Erythroblast (primary cell): ENCODE measurements at regions not wholly inside any gene's neighbourhood (a gene's known extent, or its start where the extent isn't known, plus 50 kb on each side); places are given as distances from the start of the nearest gene placed in this dataset.

Experiments
- DNase-seq, 2 experiments: peaks; one replicate each; lab custom pipeline; 2025; lab: John Stamatoyannopoulos, UW
- GATA1 ChIP-seq: IDR thresholded peaks from 2 replicates; pipeline ENCODE4 v1.6.1; 2011; ENCODE audit warnings: low read depth, mild to moderate bottlenecking, control low read depth, low read length, moderate library complexity
- POLR2A ChIP-seq: IDR thresholded peaks from 2 replicates; pipeline ENCODE4 v1.6.1; 2011; ENCODE audit warnings: mild to moderate bottlenecking, low read length

DNA sequence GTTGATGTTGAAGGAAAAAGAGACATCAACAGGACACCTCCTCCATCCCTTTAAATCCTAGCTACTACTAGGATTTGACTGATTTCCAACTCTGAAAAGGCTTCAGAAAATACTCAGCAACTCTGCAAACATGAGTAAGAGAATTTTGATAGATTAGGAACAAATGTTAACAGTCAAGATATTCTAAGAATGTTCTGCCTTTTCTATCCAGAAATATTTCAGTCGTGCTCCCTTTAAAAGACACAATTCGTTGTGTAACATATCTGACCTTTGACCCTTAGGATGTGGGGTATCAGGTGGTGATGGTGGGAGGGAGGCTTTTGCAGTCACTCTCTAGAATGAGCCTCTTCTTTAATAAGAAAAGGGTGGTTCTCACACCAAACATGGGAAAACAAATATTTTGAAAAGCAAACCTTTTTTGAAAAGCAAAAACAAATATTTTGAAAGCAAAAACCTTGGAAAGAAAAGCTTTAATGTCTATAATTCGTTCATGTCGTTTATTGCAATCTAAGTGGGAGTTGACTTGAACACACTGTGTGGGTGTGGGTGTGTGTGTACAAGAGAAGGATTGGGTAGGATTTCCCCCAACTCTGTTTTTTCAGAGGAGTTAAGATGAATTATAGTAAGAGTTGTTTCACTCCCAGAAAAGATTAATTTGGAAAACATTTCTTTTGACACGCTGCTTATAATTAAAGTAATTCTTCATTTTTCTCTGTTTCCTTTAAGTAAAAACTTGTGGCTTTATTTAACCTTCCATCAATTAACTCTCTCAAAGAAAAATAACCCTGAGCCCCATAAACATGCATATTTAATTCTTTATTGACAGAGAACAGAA is 152.8 kb downstream of the TMEM167A start:
- DNase-seq, result no peak

GRCh38 chr5:82922086-82922734 is 155.0 kb downstream of the TMEM167A start:
- TF ChIP-seq POLR2A (no peak), GATA1 (no peak)
- DNase-seq, result no peak

More for the DNA sequence above, 152.8 kb downstream of the TMEM167A start:
- TF ChIP-seq GATA1, result no peak
- TF ChIP-seq POLR2A, result no peak

- no peak for DNase-seq
- no peak for TF ChIP-seq GATA1
- TF ChIP-seq POLR2A, result no peak
Observed at GRCh38 chr5:82918311-82919031, 158.7 kb downstream of the TMEM167A start.

GRCh38 chr5:82917584-82917983 is 159.6 kb downstream of the TMEM167A start:
- no peak for DNase-seq
- no peak for TF ChIP-seq GATA1
- TF ChIP-seq POLR2A, result no peak

DNA sequence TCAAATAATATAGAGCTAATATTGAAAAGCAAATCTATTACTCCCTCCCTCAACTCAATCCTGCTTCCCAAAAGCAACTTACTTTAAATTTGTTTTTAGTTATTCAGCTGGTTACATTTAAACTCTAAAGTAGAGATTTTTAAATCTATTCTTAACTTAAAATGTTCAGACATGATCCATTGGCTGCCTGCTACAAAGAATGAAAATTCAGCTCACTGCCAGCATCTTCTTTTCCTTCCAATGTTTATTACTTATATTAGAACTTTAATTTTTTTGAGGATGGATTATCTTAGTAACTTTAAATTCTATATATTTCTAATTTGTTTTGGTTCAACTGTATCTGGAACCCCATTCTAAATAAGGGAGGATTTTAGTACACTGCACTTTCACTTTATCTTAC is 163.2 kb downstream of the TMEM167A start:
- no peak for DNase-seq
- no peak for TF ChIP-seq GATA1
- TF ChIP-seq POLR2A, result no peak

DNA sequence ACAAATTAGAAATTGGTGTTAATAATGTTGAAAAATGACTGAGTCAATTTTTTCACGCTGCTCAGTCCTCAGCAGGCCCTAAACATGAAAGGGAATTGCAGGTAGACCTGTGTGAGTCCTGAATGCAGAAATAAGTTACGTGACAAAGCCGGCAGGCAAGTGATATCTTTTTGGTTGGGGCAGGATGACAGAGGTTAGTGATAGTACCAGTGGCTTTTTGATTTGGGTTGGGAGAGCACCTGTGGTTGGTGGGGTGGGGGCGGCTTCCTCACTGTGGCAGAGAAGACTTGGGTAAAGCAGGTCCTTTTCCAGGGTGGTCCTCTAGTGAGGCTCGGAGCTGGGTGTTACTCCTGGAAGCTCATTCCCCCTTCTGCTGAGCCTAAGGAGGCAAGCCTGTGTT is 164.7 kb downstream of the TMEM167A start:
- no peak for DNase-seq
- TF ChIP-seq GATA1 (no peak), POLR2A (no peak)

DNA sequence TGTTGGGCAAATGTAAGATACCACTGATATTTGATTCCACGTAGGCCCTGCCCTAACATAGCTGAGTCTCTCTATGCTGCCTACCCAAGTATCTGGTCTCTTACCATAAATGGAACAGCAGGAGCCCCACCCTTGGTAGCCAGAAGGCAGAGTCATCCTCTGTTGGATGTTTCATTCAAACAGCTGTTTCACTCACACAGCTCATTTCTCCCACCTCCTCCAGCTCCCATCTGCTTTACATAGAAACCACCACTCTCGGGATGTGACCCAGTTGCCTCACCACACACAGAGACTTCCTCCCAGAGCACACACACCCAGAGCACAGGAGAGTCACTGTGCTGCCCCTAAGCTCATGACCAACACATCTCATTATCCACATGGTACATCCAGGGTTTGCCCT is 165.3 kb downstream of the TMEM167A start:
- peak; percentile 22 to 49 for DNase-seq

DNA sequence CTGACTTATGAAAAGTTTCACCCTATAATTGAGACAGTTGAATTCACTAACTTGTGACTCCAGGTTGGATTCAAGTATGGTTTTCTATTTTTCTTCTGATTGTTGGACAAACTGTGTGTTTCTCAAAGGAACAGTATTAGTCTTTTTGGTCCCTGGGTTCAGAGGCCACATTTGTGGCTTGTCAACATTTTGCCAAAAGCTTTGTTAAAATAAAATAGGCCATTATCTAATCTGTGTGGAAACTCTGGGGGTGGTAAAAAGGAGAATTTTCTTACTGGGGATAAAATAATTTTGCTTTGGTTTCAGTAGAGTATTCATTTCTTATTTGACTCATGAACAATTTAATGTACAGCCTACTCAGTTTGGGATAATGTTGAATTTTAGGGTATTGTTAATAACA is 166.3 kb downstream of the TMEM167A start:
- TF ChIP-seq GATA1, result no peak
- no peak for TF ChIP-seq POLR2A

More for the DNA sequence above, 165.3 kb downstream of the TMEM167A start:
- TF ChIP-seq GATA1, result no peak
- no peak for TF ChIP-seq POLR2A

DNA sequence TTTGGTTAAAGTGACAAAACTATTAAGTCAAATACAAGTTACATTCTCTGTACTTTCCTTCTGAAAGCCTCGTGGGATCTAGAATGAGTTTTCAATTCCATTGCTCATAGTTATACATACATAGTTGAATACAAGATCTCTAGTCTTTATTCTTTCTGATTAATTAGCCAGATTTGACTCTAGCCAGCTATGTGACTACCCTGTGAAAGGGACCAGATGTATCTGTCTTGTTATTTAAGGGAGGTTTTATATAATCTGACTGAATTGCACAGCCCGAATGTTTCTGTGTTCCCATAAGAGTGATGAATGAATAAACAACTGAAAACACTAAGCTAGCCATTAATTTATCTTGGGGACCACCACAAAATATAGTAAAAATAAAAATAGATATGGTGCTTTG is 166.7 kb downstream of the TMEM167A start:
- DNase-seq, result no peak
- TF ChIP-seq GATA1, result no peak
- TF ChIP-seq POLR2A, result no peak

More for the DNA sequence above, 166.3 kb downstream of the TMEM167A start:
- DNase-seq, result no peak

- no peak for TF ChIP-seq POLR2A
- TF ChIP-seq GATA1, result no peak
Observed at GRCh38 chr5:82909771-82910170, 167.4 kb downstream of the TMEM167A start.

GRCh38 chr5:82905986-82906385 is 171.2 kb downstream of the TMEM167A start:
- peak; percentile 69 to 79 for DNase-seq
- TF ChIP-seq GATA1 (no peak), POLR2A (no peak)

More at GRCh38 chr5:82909771-82910170, 167.4 kb downstream of the TMEM167A start:
- DNase-seq, result no peak

DNA sequence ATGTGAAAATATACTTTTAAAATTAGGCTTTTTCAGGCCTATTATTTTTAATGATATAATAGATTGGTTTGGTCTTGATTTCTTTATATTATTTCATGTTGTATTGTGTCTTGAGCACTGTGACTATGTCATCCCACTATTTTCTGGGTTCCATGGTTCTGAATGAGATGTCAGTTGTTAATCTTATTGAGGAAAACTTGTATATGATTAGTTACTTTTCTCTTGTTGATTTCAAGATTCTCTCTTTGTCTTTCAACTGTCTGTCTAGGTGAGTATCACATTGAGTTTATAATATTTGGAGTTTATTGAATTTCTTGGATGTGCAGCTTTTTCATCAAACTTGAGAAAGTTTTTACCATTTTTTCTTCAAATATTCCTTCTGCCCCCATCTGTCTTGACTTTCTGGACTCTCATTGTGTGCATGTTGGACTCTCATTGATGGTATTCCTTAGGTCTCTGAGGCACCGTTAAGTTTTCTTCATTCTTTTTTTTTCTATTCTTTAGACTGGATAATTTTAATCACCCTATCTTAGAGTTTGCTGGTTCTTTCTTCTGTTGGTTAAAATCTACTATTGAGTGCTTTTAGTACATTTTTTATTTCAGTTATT is 175.8 kb downstream of the TMEM167A start:
- peak; percentile 4 to 22 for DNase-seq
- TF ChIP-seq POLR2A (no peak), GATA1 (no peak)

- TF ChIP-seq POLR2A (no peak), GATA1 (no peak)
- no peak for DNase-seq
Observed at GRCh38 chr5:82894716-82895115, 182.5 kb downstream of the TMEM167A start.

- no peak for TF ChIP-seq GATA1
- no peak for TF ChIP-seq POLR2A
Observed at GRCh38 chr5:82889088-82889487, 188.1 kb downstream of the TMEM167A start.

More at GRCh38 chr5:82889088-82889487, 188.1 kb downstream of the TMEM167A start:
- no peak for DNase-seq
